ENCODE measurements at regions not wholly inside any gene's neighbourhood (a gene's known extent, or its start where the extent isn't known, plus 50 kb on each side); places are given as distances from the start of the nearest gene placed in this dataset.

GRCh38 chr11:82636615-82637014, 97.0 kb downstream of the FAM181B start:
- no peak for DNase-seq (ENCODE audit: insufficient read length, low spot score)
- no peak for FAIRE-seq
- TF ChIP-seq CTCF (IDR thresholded peaks at IDR 0.05; ENCODE audit: insufficient read depth, missing control alignments), result no peak

GRCh38 chr11:82634091-82634490, 99.6 kb downstream of the FAM181B start:
- no peak for TF ChIP-seq CTCF (IDR thresholded peaks at IDR 0.05; ENCODE audit: insufficient read depth, missing control alignments)
- FAIRE-seq (no peak), DNase-seq (ENCODE audit: insufficient read length, low spot score) (no peak)

- no peak for DNase-seq (ENCODE audit: insufficient read length, low spot score)
- FAIRE-seq, result no peak
Measured at GRCh38 chr11:82631722-82632630, 101.7 kb downstream of the FAM181B start.

GRCh38 chr11:82610671-82611070, 123.0 kb downstream of the FAM181B start:
- no peak for DNase-seq (ENCODE audit: insufficient read length, low spot score)
- FAIRE-seq, result no peak
- TF ChIP-seq CTCF (IDR thresholded peaks at IDR 0.05; ENCODE audit: insufficient read depth, missing control alignments), result no peak

More at GRCh38 chr11:82631722-82632630, 101.7 kb downstream of the FAM181B start:
- TF ChIP-seq CTCF (IDR thresholded peaks at IDR 0.05; ENCODE audit: insufficient read depth, missing control alignments), result no peak

- FAIRE-seq (no peak), DNase-seq (ENCODE audit: insufficient read length, low spot score) (no peak)
- no peak for TF ChIP-seq CTCF (IDR thresholded peaks at IDR 0.05; ENCODE audit: insufficient read depth, missing control alignments)
Measured at GRCh38 chr11:82606738-82607137, 126.9 kb downstream of the FAM181B start.

- FAIRE-seq (no peak), DNase-seq (ENCODE audit: insufficient read length, low spot score) (no peak)
- TF ChIP-seq CTCF (IDR thresholded peaks at IDR 0.05; ENCODE audit: insufficient read depth, missing control alignments), result no peak
Measured at GRCh38 chr11:82601711-82602110, 132.0 kb downstream of the FAM181B start.

GRCh38 chr11:82599836-82600235, 133.8 kb downstream of the FAM181B start:
- FAIRE-seq, result no peak
- no peak for TF ChIP-seq CTCF (IDR thresholded peaks at IDR 0.05; ENCODE audit: insufficient read depth, missing control alignments)

More at GRCh38 chr11:82599836-82600235, 133.8 kb downstream of the FAM181B start:
- no peak for DNase-seq (ENCODE audit: insufficient read length, low spot score)
